ENCODE measurements at regions not wholly inside any gene's neighbourhood (a gene's known extent, or its start where the extent isn't known, plus 50 kb on each side); places are given as distances from the start of the nearest gene placed in this dataset.
"Not testable (repeated sequence)": the region's sequence is repeated elsewhere in the genome, so short reads cannot be mapped to it uniquely, and the experiment has no call there.

DNA sequence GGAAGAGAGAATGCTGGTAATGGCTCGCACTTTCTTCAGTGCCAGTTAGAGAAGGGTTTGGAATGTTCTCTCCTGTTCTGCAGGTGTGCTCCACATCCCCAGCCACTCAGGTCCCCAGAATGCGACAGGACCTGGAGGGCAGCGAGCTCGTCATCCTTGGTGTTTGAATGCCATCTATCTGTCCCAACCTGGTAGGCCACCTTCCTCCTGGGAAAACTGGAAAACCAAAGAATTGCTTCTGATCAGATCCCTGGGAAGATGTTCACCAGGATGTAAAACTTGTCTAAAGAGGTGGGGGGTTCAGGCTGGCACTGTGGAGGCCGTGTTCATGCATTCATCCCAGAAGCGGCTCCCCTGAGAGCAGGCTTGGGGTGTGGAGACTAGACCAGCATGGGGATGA, 379.5 kb downstream of the GLRX3 start:
- Histone ChIP-seq H3K9me2 (replicated peaks; ENCODE audit: low read depth, low read length) (no peaks in the 10 kb centered on the region), H2AFZ (ENCODE audit: low read length) (no peak overlapping the region), H3K79me2 (ENCODE audit: insufficient read depth, low read length) (no peaks in the 10 kb centered on the region), H3K4me1 (ENCODE audit: insufficient read depth, low read length, poor library complexity, severe bottlenecking) (no peaks in the 10 kb centered on the region), H3F3A (ENCODE audit: low read depth) (no peaks in the 10 kb centered on the region), H3K4me2 (ENCODE audit: low read depth, low read length, poor library complexity, severe bottlenecking) (no peak overlapping the region), H3K9ac (ENCODE audit: low read depth, low read length, poor library complexity, severe bottlenecking) (no peak overlapping the region), H3K9me3 (ENCODE audit: insufficient read depth, low read depth, low read length) (peaks cover 18% of the 10 kb centered on the region; the same call in 1 of the 2 replicates), H4K20me1 (ENCODE audit: insufficient read depth, low read length, poor library complexity, severe bottlenecking) (no peaks in the 10 kb centered on the region), H3K36me3 (ENCODE audit: insufficient read depth, low read length) (no peaks in the 10 kb centered on the region), H3K27me3 (ENCODE audit: insufficient read depth, low read length, poor library complexity, severe bottlenecking) (no peaks in the 10 kb centered on the region), H3K4me3 (ENCODE audit: low read length, poor library complexity, severe bottlenecking) (no peak overlapping the region)
- no peak for TF ChIP-seq EZH2phosphoT487 (IDR thresholded peaks at IDR 0.05; ENCODE audit: borderline replicate concordance)
- TF ChIP-seq, protein P1, sequence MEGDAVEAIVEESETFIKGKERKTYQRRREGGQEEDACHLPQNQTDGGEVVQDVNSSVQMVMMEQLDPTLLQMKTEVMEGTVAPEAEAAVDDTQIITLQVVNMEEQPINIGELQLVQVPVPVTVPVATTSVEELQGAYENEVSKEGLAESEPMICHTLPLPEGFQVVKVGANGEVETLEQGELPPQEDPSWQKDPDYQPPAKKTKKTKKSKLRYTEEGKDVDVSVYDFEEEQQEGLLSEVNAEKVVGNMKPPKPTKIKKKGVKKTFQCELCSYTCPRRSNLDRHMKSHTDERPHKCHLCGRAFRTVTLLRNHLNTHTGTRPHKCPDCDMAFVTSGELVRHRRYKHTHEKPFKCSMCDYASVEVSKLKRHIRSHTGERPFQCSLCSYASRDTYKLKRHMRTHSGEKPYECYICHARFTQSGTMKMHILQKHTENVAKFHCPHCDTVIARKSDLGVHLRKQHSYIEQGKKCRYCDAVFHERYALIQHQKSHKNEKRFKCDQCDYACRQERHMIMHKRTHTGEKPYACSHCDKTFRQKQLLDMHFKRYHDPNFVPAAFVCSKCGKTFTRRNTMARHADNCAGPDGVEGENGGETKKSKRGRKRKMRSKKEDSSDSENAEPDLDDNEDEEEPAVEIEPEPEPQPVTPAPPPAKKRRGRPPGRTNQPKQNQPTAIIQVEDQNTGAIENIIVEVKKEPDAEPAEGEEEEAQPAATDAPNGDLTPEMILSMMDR (conservative IDR thresholded peaks at IDR 0.05; ENCODE audit: low read length), result no peak

GRCh38 chr10:130516141-130516735, 380.0 kb downstream of the GLRX3 start:
- H3K9ac ChIP-seq (ENCODE audit: low read depth, low read length, poor library complexity, severe bottlenecking), result no peak overlapping the region
- no peaks in the 10 kb centered on the region for H3K4me1 ChIP-seq (ENCODE audit: insufficient read depth, low read length, poor library complexity, severe bottlenecking)
- peaks cover 18% of the 10 kb centered on the region; the same call in 1 of the 2 replicates for H3K9me3 ChIP-seq (ENCODE audit: insufficient read depth, low read depth, low read length)
- no peak overlapping the region for H2AFZ ChIP-seq (ENCODE audit: low read length)
- no peaks in the 10 kb centered on the region for H4K20me1 ChIP-seq (ENCODE audit: insufficient read depth, low read length, poor library complexity, severe bottlenecking)
- TF ChIP-seq, protein P1 (conservative IDR thresholded peaks at IDR 0.05; ENCODE audit: low read length), result no peak
- TF ChIP-seq EZH2phosphoT487 (IDR thresholded peaks at IDR 0.05; ENCODE audit: borderline replicate concordance), result no peak
- no peaks in the 10 kb centered on the region for H3F3A ChIP-seq (ENCODE audit: low read depth)
- H3K4me3 ChIP-seq (ENCODE audit: low read length, poor library complexity, severe bottlenecking), result no peak overlapping the region
- H3K36me3 ChIP-seq (ENCODE audit: insufficient read depth, low read length), result no peaks in the 10 kb centered on the region
- H3K9me2 ChIP-seq (replicated peaks; ENCODE audit: low read depth, low read length), result no peaks in the 10 kb centered on the region
- no peaks in the 10 kb centered on the region for H3K79me2 ChIP-seq (ENCODE audit: insufficient read depth, low read length)
- no peak overlapping the region for H3K4me2 ChIP-seq (ENCODE audit: low read depth, low read length, poor library complexity, severe bottlenecking)
- H3K27me3 ChIP-seq (ENCODE audit: insufficient read depth, low read length, poor library complexity, severe bottlenecking), result no peaks in the 10 kb centered on the region

DNA sequence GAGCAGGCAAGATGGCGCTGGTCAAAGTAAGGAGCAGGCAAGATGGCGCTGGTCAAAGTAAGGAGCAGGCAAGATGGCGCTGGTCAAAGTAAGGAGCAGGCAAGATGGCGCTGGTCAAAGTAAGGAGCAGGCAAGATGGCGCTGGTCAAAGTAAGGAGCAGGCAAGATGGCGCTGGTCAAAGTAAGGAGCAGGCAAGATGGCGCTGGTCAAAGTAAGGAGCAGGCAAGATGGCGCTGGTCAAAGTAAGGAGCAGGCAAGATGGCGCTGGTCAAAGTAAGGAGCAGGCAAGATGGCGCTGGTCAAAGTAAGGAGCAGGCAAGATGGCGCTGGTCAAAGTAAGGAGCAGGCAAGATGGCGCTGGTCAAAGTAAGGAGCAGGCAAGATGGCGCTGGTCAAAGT, 382.7 kb downstream of the GLRX3 start:
- not testable (repeated sequence) for H3F3A ChIP-seq (ENCODE audit: low read depth)

GRCh38 chr10:130519791-130520190, 383.6 kb downstream of the GLRX3 start:
- H2AFZ ChIP-seq (ENCODE audit: low read length), result no peak overlapping the region
- no peak overlapping the region for H3K4me2 ChIP-seq (ENCODE audit: low read depth, low read length, poor library complexity, severe bottlenecking)
- H3K79me2 ChIP-seq (ENCODE audit: insufficient read depth, low read length), result no peaks in the 10 kb centered on the region
- H3K9me2 ChIP-seq (replicated peaks; ENCODE audit: low read depth, low read length), result no peaks in the 10 kb centered on the region
- no peaks in the 10 kb centered on the region for H3K36me3 ChIP-seq (ENCODE audit: insufficient read depth, low read length)
- peaks cover 7% of the 10 kb centered on the region; the same call in 1 of the 2 replicates for H3K9me3 ChIP-seq (ENCODE audit: insufficient read depth, low read depth, low read length)
- H3F3A ChIP-seq (ENCODE audit: low read depth), result no peaks in the 10 kb centered on the region
- H3K4me3 ChIP-seq (ENCODE audit: low read length, poor library complexity, severe bottlenecking), result no peak overlapping the region
- no peaks in the 10 kb centered on the region for H3K27me3 ChIP-seq (ENCODE audit: insufficient read depth, low read length, poor library complexity, severe bottlenecking)
- H3K9ac ChIP-seq (ENCODE audit: low read depth, low read length, poor library complexity, severe bottlenecking), result no peak overlapping the region
- TF ChIP-seq, protein P1 (conservative IDR thresholded peaks at IDR 0.05; ENCODE audit: low read length), result no peak
- TF ChIP-seq EZH2phosphoT487 (IDR thresholded peaks at IDR 0.05; ENCODE audit: borderline replicate concordance), result no peak
- H4K20me1 ChIP-seq (ENCODE audit: insufficient read depth, low read length, poor library complexity, severe bottlenecking), result no peaks in the 10 kb centered on the region
- no peaks in the 10 kb centered on the region for H3K4me1 ChIP-seq (ENCODE audit: insufficient read depth, low read length, poor library complexity, severe bottlenecking)

More for the DNA sequence above, 382.7 kb downstream of the GLRX3 start:
- not testable (repeated sequence) for H3K36me3 ChIP-seq (ENCODE audit: insufficient read depth, low read length); H3K9me3 ChIP-seq (ENCODE audit: insufficient read depth, low read depth, low read length); H3K4me2 ChIP-seq (ENCODE audit: low read depth, low read length, poor library complexity, severe bottlenecking); H3K27me3 ChIP-seq (ENCODE audit: insufficient read depth, low read length, poor library complexity, severe bottlenecking); H3K9me2 ChIP-seq (replicated peaks; ENCODE audit: low read depth, low read length); H4K20me1 ChIP-seq (ENCODE audit: insufficient read depth, low read length, poor library complexity, severe bottlenecking); H3K4me1 ChIP-seq (ENCODE audit: insufficient read depth, low read length, poor library complexity, severe bottlenecking); H3K9ac ChIP-seq (ENCODE audit: low read depth, low read length, poor library complexity, severe bottlenecking); H3K4me3 ChIP-seq (ENCODE audit: low read length, poor library complexity, severe bottlenecking); H3K79me2 ChIP-seq (ENCODE audit: insufficient read depth, low read length); H2AFZ ChIP-seq (ENCODE audit: low read length)
